T-helper 1 cell treated with Interleukin-12 subunit alpha and Interleukin-12 subunit beta and Interleukin-4 antibody, amounts not matched to agents 30 μg/mL and 1 μg/mL, for 36 hours (primary cell): ENCODE measurements at regions not wholly inside any gene's neighbourhood (a gene's known extent, or its start where the extent isn't known, plus 50 kb on each side); places are given as distances from the start of the nearest gene placed in this dataset.
A peak's percentile ranks its signal among the peaks of the same experiment; 100 is the strongest.
"Not testable (repeated sequence)": the region's sequence is repeated elsewhere in the genome, so short reads cannot be mapped to it uniquely, and the experiment has no call there.

ENCODE experiments used
- H3K27ac Mint-ChIP-seq: one replicate; pipeline ENCODE4 v1.8.0; 2021; ENCODE audit warnings: mild to moderate bottlenecking, mixed read lengths
- H3K27me3 Mint-ChIP-seq: one replicate; pipeline ENCODE4 v1.8.0; 2021; ENCODE audit warnings: low read depth, mixed read lengths
- H3K36me3 Mint-ChIP-seq: one replicate; pipeline ENCODE4 v1.8.0; 2021; ENCODE audit warnings: low read depth, mixed read lengths
- H3K4me1 Mint-ChIP-seq: one replicate; pipeline ENCODE4 v1.8.0; 2021; ENCODE audit warnings: low read depth, mixed read lengths
- H3K4me3 Mint-ChIP-seq: one replicate; pipeline ENCODE4 v1.8.0; 2021; ENCODE audit warnings: mild to moderate bottlenecking, moderate library complexity, mixed read lengths
- H3K9me3 Mint-ChIP-seq: one replicate; pipeline ENCODE4 v1.8.0; 2021; ENCODE audit warnings: mixed read lengths

- H3K27ac Mint-ChIP-seq: no peak overlapping the region
- no peak overlapping the region for H3K4me3 Mint-ChIP-seq
- H3K27me3 Mint-ChIP-seq: peaks cover 14% of the 10 kb centered on the region
- peaks cover 3% of the 10 kb centered on the region for H3K4me1 Mint-ChIP-seq
- no peaks in the 10 kb centered on the region for H3K36me3 Mint-ChIP-seq
- H3K9me3 Mint-ChIP-seq: peaks cover 2% of the 10 kb centered on the region
These were observed 58.5 kb upstream of the HELT start for GRCh38 chr4:184959786-184960185.

- H3K9me3 Mint-ChIP-seq: peaks cover 5% of the 10 kb centered on the region
- no peak overlapping the region for H3K4me3 Mint-ChIP-seq
- H3K36me3 Mint-ChIP-seq: peaks cover 2% of the 10 kb centered on the region
- H3K27me3 Mint-ChIP-seq: peaks cover 17% of the 10 kb centered on the region
- peaks cover 5% of the 10 kb centered on the region for H3K4me1 Mint-ChIP-seq
- H3K27ac Mint-ChIP-seq: no peak overlapping the region
These were observed 57.8 kb upstream of the HELT start for GRCh38 chr4:184960505-184960971.

GRCh38 chr4:184961660-184962059 is 56.6 kb upstream of the HELT start:
- Mint-ChIP-seq H3K27me3 (peaks cover 17% of the 10 kb centered on the region), H3K4me3 (no peak overlapping the region), H3K4me1 (peaks cover 5% of the 10 kb centered on the region), H3K9me3 (peaks cover 5% of the 10 kb centered on the region), H3K36me3 (peaks cover 2% of the 10 kb centered on the region), H3K27ac (no peak overlapping the region)

GRCh38 chr4:184962125-184962638 is 56.1 kb upstream of the HELT start:
- Mint-ChIP-seq H3K4me1 (peaks cover 5% of the 10 kb centered on the region), H3K9me3 (peaks cover 5% of the 10 kb centered on the region), H3K4me3 (no peak overlapping the region), H3K27ac (no peak overlapping the region), H3K27me3 (peaks cover 17% of the 10 kb centered on the region), H3K36me3 (peaks cover 2% of the 10 kb centered on the region)

- Mint-ChIP-seq H3K9me3 (peaks cover 10% of the 10 kb centered on the region), H3K4me3 (peak overlapping the region; percentile 62), H3K27ac (peak overlapping the region; percentile 98)
- not testable (repeated sequence) for H3K27me3 Mint-ChIP-seq, H3K4me1 Mint-ChIP-seq, H3K36me3 Mint-ChIP-seq
These were observed 52.9 kb upstream of the HELT start for GRCh38 chr4:184965230-184966050.

GRCh38 chr4:184966051-184966691 is 52.1 kb upstream of the HELT start:
- H3K27me3 Mint-ChIP-seq, H3K4me1 Mint-ChIP-seq, H3K36me3 Mint-ChIP-seq, H3K4me3 Mint-ChIP-seq: not testable (repeated sequence)
- Mint-ChIP-seq H3K9me3 (peaks cover 10% of the 10 kb centered on the region), H3K27ac (peak overlapping the region; percentile 69)

GRCh38 chr4:184967699-184968098 is 50.6 kb upstream of the HELT start:
- H3K9me3 Mint-ChIP-seq: peaks cover 22% of the 10 kb centered on the region
- H3K27ac Mint-ChIP-seq: peak overlapping the region; percentile 89
- H3K36me3 Mint-ChIP-seq, H3K4me1 Mint-ChIP-seq: not testable (repeated sequence)
- peak overlapping the region; percentile 18 for H3K4me3 Mint-ChIP-seq
- peaks cover 16% of the 10 kb centered on the region for H3K27me3 Mint-ChIP-seq

GRCh38 chr4:184968366-184968765 is 49.9 kb upstream of the HELT start:
- peaks cover 18% of the 10 kb centered on the region for H3K27me3 Mint-ChIP-seq
- no peak overlapping the region for H3K4me3 Mint-ChIP-seq
- H3K36me3 Mint-ChIP-seq: peaks cover 9% of the 10 kb centered on the region
- H3K4me1 Mint-ChIP-seq: peaks cover 8% of the 10 kb centered on the region
- H3K27ac Mint-ChIP-seq: no peak overlapping the region
- H3K9me3 Mint-ChIP-seq: peaks cover 24% of the 10 kb centered on the region
